ENCODE measurements at regions not wholly inside any gene's neighbourhood (a gene's known extent, or its start where the extent isn't known, plus 50 kb on each side); places are given as distances from the start of the nearest gene placed in this dataset.

GRCh38 chr3:111284503-111285183 is 213.0 kb downstream of the NECTIN3 start:
- TF ChIP-seq CTCF (IDR thresholded peaks at IDR 0.05; ENCODE audit: low read length) (no peak), EZH2 (IDR thresholded peaks at IDR 0.05; ENCODE audit: borderline replicate concordance, low read length) (no peak)
